Stimulated activated CD8-positive, alpha-beta memory T cell treated with anti-CD3 and anti-CD28 coated beads, Interleukin-12 subunit alpha, Interleukin-12 subunit beta, amount 100 ng/mL, for 24 hours (primary cell): ENCODE measurements at regions not wholly inside any gene's neighbourhood (a gene's known extent, or its start where the extent isn't known, plus 50 kb on each side); places are given as distances from the start of the nearest gene placed in this dataset.

Source experiments
- DNase-seq: peaks from one replicate; pipeline ENCODE4 v3.0.0-alpha.2; 2020; ENCODE audit errors: extremely low read depth

DNA sequence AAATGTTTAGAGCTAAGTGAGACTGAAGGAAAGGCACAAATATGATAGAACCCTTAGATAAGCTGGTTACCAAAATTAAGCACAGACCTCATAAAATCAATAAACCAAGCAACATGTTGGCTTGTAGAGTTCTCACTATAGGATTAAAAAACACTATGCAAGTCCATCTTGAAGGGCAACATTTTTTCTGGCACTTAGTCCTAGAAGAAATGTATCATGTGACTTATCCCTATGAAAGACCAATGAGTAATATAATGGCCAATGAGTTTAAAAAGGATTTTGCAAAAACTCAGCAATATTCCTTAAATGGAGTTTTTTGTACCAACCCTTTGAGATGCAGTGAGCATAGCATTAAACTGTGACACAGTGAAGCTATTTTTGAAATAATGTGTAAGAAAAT lies 216.3 kb upstream of the ADRA1B start:
- no peak for DNase-seq

DNA sequence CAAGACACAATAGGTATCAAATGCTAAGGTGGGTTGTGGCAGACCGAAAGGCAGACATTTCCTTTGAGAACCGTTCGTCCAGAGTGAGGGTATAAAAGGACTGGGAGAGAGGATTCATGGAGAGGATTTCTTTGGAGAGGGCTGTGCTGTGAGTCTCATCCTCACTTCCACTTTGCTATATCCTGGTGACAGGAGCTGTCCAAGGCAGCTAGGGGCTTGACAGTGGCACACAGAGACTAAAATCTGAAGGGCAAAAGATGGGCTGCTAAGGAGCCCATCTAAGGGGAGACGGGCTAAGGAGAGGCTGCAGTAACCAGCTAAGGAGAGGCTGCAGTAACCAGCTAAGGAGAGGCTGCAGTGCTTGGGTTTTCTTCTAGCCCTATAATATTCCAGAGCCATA lies 214.0 kb upstream of the ADRA1B start:
- DNase-seq = no peak

DNA sequence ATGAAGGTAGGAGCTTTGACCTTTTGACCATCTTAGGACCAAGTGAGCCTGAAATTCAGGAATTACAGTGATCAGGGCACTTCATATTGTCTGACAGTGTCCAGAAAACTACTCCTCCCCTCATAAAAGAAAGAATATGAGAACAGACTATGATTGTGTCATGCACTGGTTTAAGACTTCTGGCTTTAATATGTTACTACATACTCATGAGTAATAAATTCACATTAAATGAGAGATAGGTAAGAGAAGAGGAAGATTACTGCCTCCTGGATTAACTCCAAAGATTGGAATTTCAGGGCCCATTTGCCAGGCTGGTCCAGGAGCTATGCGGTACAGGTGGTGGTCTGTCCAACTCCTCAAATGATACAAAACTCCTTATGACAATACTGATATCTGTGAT lies 213.5 kb upstream of the ADRA1B start:
- no peak for DNase-seq

DNA sequence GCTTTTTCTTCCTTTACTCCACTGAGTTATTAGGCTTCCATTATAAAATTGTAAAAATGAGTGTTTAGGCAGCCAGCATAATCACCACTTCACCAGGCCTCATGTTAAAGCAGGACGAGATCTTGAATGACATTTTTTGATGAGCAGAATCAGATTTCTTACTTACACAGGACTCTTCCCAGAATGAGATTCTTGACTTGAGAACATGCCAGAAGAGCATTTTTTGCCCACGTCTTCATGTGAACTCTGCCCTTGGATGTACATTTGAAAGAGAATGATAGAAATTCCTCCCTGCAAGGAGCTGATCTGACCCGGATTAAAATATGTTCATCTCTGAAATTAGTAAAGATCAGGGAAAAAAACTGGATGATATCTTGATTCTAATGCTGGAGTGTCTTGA lies 212.1 kb upstream of the ADRA1B start:
- DNase-seq = no peak

DNA sequence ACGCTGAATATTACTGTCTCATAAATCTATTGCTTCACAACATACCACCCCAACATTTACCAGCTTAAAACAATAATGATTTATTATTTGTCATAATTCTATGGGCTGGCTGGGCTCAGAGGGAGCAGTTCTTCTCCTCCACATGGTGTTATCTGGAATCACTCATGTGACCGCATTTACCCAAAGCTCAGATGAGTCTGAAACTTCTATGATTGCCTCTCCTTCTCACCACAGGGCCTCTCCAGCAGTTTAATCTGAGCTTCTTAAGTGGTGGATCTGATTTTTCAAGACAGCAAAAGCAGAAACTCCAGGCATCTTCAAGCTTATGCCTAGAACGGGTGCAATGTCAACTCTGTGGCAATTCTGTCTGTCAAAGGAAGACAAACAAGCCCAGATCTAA lies 210.3 kb upstream of the ADRA1B start:
- DNase-seq = no peak

DNA sequence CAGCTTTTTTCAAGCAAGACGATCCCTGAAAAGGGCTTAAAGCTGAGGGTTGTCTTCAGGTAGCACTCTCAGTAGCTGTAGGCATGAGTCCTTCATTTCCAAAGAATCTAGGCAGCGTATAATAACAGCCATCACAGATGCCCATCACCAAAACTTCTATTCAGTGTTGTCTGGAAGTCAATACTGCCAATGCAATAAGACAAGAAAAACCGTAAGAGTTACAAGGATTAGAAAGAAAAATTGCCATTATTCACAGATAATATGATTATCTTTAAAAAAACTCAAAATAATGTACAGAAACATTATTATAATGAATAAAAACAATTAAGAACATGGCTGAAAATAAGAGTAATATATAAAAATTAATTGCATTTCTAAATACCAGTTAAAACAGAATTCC lies 208.2 kb upstream of the ADRA1B start:
- no peak for DNase-seq

DNA sequence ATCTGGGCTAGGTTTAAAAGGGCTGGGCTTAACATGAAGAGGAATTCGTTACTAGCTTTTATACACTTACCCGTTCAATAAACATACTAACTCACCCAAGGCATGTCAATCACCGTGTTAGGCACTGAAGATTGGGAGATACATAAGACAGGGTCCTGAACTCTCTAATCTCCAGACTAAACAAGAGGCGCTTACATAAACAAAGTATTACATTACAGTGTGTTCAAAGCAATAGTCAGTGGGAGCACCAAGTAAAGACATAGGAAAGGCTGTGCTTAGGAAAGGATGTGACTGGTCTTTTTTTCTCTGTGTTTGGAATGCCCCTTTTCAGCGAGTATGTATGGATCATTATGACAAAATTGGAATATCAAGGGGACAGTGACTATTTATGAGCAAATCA lies 203.6 kb upstream of the ADRA1B start:
- DNase-seq = no peak

DNA sequence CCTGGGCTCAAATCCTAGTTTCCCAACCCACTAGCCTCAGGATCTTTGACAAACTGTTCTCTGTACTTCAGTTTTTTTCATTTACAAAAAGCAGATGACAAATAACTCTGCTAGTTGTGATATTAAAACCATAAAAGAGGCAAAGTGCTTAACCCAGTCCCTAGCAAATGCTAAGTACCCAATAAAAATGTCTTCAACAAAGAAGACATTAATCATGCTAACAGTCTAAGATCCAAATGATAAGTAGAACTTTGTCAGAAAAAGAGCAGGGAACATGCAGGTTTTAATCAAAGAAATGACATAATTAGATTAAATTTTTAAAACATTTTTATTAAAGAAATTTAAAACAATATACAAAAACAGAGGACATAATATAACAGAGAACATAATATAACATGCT lies 203.0 kb upstream of the ADRA1B start:
- DNase-seq = no peak

DNA sequence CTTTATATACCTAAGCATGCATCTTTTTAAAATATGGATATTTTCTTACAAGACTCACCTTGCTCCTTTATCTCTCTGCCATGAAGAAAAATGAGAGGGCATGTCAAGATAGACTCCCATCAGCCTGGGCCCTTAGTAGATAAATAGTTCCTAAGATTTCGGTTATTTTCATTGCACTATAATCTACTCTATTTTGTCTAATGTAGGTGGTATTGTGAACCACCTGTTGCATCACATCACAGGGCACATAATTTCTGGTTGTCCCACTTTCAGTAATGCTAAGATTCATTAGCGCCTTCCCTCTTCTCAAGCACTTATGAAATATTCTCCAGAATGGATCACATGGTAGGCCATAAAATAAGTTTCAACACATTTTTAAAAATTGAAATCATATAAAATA lies 202.5 kb upstream of the ADRA1B start:
- DNase-seq = no peak

DNA sequence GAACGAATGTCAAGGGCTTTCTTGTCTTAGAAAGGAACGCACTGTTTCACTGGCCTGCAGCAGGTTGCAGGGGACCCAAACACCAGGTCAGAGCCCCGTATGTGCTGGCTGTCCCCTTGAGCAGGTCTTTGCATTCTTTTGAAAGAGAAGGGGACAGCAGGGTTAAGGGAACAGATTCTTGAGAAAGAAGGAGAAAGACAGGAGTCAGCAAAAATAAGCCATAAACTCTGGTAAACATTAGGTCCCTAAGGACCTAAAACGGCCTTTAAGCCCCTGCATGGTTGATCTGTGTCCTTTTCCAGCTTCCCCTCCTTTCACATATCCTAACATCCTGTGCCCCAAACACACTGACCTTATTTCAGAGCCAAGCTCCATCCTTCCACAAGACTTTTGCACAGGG lies 190.8 kb upstream of the ADRA1B start:
- DNase-seq = no peak

DNA sequence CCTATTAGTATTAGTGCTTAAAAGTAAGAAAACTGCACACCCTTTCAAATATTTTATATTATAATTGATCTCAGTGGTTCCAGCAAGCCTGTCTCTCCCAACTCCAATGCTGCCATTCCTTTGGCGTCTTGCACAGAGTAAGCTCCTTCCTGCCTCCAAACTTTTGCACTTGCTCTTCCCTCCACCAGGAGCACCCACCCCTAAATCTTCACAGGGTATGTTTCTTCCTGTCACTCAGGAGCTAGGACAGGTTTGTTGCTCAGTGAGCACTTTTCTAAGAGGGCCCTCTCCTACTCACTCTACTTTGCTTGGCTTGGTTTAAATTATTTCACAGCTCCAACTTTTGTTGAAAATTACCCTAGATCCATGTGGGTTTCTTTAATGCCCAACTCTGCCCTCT lies 189.1 kb upstream of the ADRA1B start:
- DNase-seq = no peak

DNA sequence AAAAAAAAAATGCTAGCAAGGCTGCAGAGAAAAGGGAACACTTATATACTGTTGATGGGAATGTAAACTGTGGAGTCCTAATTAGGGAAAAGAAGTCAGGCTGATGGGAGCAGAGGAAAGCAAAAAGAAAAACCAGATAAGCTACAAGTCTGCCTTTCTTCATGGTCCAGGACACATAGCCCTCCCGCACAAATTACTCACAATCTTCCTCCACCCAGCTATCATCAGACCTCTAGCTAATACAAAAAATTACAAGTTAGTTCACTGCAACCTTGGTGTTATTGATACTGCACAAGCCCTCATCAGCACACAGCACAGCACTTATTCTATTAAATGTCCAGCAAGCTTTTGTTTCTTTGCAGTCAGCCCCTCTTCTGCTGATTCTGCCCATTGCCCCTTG lies 186.0 kb upstream of the ADRA1B start:
- no peak for DNase-seq

DNA sequence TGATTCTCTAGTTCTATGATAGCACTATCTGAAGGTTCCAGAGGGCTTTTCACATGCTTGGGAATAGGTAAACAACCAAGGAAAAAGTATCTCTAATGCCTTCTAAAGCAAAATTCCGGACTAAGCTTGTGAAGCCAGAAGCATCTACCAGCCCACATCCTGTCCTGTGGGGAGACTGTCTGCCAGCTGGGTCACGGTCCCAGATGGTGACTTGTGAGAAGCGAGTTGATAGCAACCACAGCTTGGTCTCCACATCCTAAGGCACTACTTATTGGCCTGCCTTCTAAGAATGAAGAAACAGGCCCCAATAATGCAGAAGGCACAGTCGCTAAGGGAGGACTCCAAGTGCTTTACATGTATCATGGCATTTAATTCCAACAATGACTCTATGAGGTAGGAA lies 184.1 kb upstream of the ADRA1B start:
- no peak for DNase-seq

DNA sequence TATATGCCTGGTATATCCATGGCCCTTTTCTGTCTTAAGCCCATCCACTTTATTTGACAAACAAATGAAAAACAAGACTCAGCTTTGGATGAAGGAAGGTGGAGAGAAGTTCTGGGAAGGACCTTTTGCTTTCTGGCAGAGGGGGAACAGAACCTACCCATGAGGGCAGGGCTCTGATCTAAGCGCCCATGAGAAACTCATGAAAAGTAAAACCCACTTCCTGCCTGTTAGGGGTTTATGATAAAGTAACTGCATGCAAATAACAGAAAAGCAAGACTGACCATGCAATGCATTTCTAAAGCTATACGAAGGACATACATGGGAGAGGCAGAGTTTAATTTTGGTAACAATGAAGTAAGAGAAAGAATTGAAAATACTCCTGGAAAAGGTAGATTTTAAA lies 181.9 kb upstream of the ADRA1B start:
- DNase-seq = no peak

DNA sequence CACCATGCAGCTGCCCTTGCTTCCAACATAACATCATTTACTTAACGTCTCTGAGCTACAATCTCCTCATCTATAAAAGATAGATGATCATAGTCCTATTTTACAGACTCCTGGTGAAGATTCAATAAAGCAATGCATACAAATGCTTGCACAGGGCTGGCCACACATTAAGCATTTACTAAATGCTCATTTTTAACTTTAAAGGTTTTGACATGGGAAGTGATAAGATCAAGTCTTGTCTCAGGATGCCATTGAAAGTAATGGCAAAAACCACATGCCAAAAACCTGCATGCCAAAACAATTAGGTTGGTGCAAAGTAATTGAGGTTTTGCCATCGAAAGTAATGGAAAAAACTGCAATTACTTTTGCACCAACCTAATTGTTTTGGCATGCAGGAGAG lies 181.2 kb upstream of the ADRA1B start:
- DNase-seq = no peak

DNA sequence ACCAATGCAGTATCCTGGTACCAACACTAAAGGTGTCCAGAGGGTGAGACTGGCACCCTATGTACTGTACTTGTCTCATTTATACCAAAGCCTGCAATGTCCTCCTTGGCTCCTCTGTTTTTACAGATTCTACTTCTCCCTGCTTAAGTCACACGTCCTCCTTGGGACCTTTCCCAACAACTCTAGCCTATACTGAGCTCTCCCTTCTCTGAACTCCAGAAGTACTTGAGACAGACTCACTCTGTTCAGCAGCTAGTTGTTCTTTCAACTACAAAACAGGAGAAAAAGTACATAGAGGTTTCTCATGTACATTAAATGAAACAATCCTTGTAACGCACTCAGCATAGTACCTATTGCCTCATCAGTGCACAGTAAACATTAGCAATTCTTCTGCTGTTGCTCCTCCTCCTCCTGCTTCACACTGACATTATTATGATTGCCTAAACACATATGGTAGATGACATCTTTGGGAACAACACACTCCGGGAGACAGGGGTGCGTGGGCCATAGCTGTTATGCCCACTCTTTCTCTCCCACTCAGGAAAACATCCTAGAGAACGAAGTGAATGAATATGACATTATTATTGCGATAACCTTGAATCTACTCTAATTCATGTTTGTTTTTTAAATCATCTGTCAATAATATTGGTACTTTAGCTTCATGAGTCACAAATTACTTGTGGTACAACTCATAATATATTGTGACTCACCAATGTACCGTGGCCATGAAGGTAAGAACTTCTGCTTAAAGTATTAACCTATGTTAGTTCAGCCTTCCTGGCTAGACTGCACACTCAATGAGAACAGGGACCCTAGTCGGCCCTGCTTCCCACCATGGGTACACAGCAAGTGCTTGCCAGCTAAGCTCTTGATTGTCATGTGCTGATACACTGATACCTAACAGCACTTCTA lies 180.3 kb upstream of the ADRA1B start:
- no peak for DNase-seq

DNA sequence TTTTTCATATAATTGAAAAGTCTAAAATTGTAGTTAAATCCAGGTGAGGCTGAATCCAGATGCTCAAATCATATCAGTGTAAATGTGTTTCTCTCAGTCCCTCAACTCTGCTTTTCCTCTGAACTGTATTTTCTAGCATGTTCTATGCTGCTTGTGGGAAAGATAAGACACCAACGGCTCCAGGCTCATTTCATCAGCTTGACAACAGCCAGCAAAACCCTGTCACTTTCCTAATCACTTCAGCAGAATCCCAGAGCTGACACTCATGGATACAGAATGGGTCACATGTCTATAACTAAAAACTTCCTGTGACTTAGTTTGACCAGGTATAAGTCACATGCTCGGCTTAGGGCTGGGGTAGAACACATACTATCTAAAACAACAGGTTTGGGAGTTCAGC lies 179.4 kb upstream of the ADRA1B start:
- DNase-seq = no peak

DNA sequence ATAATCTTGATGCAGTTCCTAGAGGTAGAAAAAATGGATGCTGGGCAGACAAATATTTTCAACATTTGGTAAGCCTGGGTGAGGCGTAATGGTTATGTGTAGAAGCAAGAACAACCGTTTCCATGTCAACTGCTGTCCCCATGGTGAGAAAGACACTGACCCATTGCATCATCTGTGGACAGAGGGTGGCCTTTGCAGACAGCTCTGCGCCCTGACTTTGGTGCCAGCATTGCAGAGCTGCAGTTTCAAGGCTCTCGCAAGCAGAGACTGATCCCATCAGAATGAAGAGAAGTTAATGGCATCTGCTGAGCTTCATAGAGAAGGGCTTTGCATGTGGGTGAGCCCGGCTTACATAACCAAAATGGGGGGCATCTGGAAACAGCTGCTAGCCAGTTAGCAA lies 179.0 kb upstream of the ADRA1B start:
- no peak for DNase-seq

DNA sequence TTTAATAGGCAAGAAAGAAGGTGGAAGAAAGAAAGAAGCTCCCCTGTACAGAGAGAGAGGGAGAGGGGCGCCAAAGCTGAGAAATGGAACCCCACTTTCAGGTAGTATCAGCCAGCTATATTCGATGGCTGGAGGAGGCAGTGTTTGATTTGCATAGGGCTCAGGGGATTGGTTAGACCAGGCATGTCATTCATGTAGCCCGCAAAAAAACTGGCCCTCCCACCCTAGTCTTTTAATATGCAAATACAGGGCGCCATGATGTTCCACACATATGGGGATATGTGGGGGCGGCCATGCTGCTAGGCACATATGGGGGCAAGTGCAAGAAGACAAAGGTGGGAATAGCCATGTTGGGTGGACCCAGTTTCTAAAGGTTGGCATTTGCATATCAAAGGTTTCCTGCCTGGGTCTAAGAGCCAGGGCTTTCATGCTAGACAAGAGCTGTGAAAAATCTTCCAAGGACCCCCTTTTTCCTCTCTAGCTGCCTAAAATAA lies 174.4 kb upstream of the ADRA1B start:
- DNase-seq = no peak

DNA sequence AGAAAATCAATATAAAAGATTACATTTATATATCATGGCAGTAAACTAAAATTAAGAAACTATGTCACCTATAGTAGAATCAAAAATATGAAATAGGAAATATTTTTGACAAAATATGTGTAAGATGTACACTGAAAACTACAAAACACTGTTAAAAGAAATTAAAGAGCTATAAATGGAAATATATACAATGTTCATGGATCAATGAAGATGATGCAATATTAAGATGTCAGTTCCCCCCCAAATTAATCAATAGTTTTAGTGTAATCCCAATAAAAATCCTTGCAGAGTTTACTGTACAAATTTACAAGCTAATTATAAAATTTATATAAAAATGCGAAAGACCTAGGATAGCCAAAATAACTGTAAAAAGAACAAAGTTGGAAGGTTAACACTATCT lies 173.0 kb upstream of the ADRA1B start:
- DNase-seq = no peak

DNA sequence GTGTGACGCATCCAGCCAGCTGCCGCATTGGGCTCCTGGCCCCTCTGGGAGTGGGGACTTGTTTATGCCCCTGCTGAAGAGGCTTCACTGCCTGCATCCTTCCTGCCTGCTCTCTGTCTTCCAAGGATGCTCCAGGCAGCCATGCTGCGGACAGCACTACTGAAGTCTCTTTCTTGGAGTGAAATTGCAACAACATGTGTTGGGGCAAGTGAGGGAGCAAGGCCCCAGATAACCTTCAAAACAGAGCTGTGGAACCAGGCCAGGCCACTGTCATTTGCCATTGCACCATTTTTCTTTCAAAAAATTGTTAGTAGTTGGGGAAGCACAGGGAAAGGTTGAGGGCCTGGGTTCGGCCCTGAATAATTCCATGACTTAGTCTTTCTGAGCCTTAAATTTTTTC lies 169.6 kb upstream of the ADRA1B start:
- DNase-seq = no peak

DNA sequence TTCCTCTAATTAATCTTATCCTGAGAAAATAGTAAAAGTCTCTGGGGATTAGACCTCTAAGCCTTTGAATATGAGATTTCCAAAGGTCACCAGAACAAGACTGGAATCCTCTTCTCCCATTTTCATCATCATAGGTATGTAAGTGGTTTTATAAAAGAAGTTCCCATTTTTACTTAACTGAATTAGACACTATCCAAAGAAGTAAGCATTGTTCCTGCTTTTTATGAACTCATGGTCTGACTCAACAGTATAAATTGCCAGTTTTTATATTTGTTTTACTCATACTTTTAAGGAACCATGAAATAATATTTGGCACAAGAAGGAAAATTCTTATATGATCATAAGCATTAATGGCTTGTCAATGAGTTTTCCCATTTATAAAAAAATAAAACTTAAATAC lies 167.1 kb upstream of the ADRA1B start:
- DNase-seq = no peak

DNA sequence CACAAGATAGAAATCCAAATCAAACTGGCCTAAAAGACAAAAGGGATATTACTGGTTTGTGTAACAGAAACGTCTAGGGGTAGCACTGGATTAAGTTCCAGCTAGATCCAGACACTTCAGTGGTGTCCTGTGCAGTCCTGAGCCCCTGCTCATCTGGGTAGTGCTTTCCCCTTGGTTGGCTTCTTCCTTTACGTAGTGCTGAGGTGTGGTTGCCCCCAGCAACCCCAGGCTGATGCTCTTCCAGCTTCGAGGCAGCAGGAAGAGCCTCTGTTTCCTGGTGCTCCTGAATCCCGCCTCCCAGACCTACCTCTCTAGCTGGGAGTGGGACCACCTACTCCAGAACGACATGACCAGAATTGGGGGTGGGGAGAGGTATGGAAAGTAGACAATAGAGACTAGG lies 166.1 kb upstream of the ADRA1B start:
- DNase-seq = no peak

DNA sequence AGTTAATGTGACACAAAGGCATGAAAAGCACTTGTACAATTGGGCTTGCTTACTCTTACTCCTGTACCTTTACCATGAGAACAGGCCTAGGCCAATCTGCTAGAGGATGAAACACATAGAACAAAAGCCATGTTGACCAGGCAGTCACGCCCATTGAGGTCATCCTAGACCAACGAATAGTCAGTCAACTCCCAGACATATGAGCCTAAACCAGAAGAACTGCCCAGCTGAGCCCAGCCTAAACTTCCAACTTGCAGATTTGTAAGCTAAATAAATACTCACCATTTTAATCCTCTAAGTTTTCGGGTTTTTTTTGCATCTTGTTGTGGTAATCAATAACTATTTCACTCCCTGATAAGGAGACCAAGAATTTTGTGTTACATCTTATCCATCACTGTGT lies 164.8 kb upstream of the ADRA1B start:
- DNase-seq = no peak
